ENCODE measurements at regions not wholly inside any gene's neighbourhood (a gene's known extent, or its start where the extent isn't known, plus 50 kb on each side); places are given as distances from the start of the nearest gene placed in this dataset.

DNA sequence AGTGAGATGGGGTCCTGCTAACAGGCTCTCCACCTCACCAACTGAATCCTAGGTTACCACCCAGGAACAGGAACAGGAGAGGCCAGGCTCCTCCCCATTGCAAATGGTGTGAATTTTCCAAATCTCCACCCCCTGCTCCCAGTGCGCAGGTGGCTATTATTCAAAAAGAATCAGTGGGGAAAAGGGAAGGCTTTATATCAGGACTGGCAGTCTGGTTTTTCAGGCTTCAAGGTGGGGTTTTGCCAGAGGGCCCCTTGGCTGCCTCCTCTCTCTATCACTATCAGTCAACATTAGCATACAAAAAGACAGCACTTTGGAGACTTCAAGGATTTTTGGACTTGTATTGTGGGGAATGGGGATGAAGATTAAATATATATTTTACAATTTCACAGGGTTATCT is 1817.6 kb upstream of the C9orf72 start:
- TF ChIP-seq YY1 (IDR thresholded peaks at IDR 0.05; ENCODE audit: insufficient read depth, insufficient read length): no peak
- TF ChIP-seq SUZ12 (IDR thresholded peaks at IDR 0.05; ENCODE audit: extremely low read depth, insufficient read depth, insufficient read length): no peak

Data from NT2/D1 (cell line).